Fibroblast of skin of left quadriceps (primary cell): ENCODE measurements at regions not wholly inside any gene's neighbourhood (a gene's known extent, or its start where the extent isn't known, plus 50 kb on each side); places are given as distances from the start of the nearest gene placed in this dataset.
"Not testable (repeated sequence)": the region's sequence is repeated elsewhere in the genome, so short reads cannot be mapped to it uniquely, and the experiment has no call there.

Experiments used
- DNase-seq, 2 experiments: peaks; one replicate each; pipeline ENCODE4 v3.0.0-alpha.2; 2013; ENCODE audit warnings: low read depth in 2 of 2

DNA sequence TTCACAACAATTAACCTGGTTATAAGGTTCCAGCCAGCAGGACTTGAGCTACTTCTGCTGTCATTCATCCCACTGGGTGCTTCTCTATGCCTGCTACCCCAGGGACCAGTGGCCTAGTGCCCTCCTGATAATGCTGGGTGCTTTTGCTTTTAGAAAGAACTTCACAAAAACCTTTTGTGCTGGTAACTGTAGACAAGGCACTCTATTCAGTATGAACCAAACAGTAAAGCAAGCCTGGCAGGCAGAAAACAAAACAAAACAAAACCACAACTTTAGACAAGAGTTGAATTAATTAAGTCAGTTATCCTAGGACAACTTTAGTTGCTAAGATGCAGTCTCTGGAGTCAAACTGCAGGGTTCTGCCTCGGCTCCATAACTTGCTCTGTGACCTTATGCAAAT is 61.9 kb upstream of the ADGRL2 start:
- no peak for DNase-seq

DNA sequence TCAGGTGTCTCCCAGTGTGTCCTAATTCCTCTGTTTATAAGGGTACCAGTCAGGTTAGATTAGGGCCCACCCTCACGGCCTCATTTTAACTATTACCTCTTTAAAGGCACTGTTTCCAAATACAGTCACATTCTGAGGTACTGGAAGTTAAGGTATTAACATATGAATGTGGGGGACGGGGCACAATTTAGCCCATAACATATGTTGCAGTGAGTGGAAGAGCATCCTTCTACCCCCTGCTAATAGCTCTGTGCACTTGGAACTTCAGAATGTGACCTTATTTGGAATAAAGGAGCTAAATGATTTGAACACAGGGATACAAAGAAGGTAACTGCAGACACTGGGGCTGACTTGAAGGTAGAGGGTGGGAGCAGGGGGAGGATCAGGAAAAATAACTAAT is 67.3 kb upstream of the ADGRL2 start:
- no peak for DNase-seq

GRCh38 chr1:81731989-81732388 is 68.7 kb upstream of the ADGRL2 start:
- no peak for DNase-seq

DNA sequence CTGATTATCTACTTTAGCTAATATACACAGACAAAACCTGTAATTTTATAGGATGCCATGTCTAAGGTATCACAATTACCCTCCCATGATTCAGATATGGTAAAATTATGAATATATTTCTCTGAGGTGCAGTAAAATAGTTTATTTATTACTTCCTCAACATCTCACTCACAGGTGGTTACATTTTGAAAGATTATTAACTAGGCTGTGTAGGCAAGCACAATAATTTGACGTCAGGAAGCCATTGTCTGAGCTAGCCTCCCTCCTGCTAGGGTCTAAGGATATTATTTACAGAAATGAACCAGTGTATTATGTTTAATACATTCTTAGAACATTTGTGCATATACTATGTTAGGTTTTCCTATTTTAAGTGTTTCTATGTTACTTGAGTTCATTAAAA is 69.9 kb upstream of the ADGRL2 start:
- DNase-seq: no peak

GRCh38 chr1:81730299-81730698 is 70.4 kb upstream of the ADGRL2 start:
- DNase-seq: not testable (repeated sequence)

GRCh38 chr1:81729818-81730217 is 70.9 kb upstream of the ADGRL2 start:
- DNase-seq: no peak

- no peak for DNase-seq
Observed at GRCh38 chr1:81729239-81729638, 71.5 kb upstream of the ADGRL2 start.

- DNase-seq: no peak
Observed at GRCh38 chr1:81725823-81726222, 74.9 kb upstream of the ADGRL2 start.

GRCh38 chr1:81722631-81723328 is 78.0 kb upstream of the ADGRL2 start:
- not testable (repeated sequence) for DNase-seq

DNA sequence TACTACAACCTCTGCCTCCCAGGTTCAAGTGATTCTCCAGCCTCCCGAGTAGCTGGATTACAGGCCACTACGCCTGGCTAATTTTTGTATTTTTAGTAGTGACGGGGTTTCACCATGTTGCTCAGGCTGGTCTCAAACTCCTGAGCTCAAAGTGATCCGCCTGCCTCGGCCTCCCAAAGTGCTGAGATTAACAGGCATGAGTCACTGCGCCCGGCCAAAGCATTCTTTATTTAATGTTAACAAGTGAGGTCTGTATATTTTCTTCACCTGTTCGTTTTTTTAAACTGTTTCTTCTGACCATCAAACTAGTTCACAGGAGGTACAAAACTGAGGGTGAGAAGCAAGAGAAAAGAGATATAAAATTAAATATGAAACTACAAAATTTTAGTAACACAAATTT is 80.5 kb upstream of the ADGRL2 start:
- DNase-seq: not testable (repeated sequence)

- peak; percentile 35 to 36 for DNase-seq
Observed at GRCh38 chr1:81717230-81717629, 83.5 kb upstream of the ADGRL2 start.

- no peak for DNase-seq
Observed at GRCh38 chr1:81715391-81715790, 85.3 kb upstream of the ADGRL2 start.

GRCh38 chr1:81714636-81715035 is 86.1 kb upstream of the ADGRL2 start:
- no peak for DNase-seq

- DNase-seq: no peak
Observed at GRCh38 chr1:81712425-81712824, 88.3 kb upstream of the ADGRL2 start.

- DNase-seq: no peak
Observed at GRCh38 chr1:81710857-81711256, 89.9 kb upstream of the ADGRL2 start.

GRCh38 chr1:81708250-81708649 is 92.5 kb upstream of the ADGRL2 start:
- DNase-seq: no peak

- peak; percentile 69 for DNase-seq
Observed at GRCh38 chr1:81706650-81707435, 93.9 kb upstream of the ADGRL2 start.

DNA sequence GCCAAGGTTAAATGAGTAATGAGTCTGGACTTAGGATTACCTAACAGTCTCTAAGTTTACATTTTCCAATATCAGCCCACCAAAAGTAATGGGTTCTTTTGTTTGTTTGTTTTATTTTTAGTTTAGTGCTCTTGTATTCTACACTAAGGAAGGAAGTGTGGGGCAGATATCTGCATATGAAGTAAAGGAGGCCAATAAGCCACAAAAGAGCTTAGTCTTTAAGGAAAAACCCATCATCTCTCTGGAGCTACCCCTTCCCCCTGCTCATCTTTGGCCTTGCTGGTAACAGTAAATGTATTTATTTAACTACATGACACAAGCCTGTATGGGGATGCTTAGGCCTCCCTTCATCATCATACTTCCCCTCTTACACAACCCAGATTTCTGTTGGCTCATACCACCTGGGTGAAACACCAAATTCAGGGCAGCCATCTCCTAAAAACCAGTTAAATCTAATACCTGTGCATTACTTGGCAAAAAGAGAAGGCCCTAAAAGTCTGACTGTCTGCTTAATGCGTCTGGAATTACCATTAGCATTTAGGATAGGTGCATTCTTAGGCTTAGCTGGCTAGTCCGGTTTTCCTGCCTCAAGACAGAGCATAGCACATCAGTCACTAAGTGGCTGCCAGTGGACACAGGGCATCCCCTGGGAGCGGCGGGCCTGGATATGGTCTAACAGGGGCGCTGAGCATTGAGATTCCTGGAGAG is 96.8 kb upstream of the ADGRL2 start:
- no peak for DNase-seq

- DNase-seq: peak in 1 of 2 experiments; percentile 30
Observed at GRCh38 chr1:81703391-81703755, 97.4 kb upstream of the ADGRL2 start.

DNA sequence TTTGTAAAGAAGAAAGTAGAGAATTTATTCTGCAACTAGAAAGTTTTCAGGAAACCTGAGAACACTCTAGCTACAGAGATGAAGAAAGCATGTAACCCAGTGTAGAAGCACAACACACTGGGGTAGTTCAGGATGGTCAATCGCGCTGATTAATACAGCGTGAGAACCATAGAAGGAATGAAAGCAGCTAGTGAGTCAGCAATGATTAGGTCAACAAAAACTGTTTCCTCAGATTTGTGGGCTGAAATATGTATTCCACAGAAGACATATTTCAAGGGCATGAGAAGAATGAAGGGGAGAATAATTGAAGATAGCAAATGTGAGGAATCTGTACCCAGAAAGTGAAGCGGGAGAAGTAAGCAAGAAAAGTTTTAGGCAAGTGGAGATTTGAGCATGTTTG is 97.8 kb upstream of the ADGRL2 start:
- peak; percentile 88 for DNase-seq

GRCh38 chr1:81702079-81702715 is 98.5 kb upstream of the ADGRL2 start:
- no peak for DNase-seq

- no peak for DNase-seq
Observed at GRCh38 chr1:81700728-81701470, 99.8 kb upstream of the ADGRL2 start.
